ENCODE measurements at regions not wholly inside any gene's neighbourhood (a gene's known extent, or its start where the extent isn't known, plus 50 kb on each side); places are given as distances from the start of the nearest gene placed in this dataset.

DNA sequence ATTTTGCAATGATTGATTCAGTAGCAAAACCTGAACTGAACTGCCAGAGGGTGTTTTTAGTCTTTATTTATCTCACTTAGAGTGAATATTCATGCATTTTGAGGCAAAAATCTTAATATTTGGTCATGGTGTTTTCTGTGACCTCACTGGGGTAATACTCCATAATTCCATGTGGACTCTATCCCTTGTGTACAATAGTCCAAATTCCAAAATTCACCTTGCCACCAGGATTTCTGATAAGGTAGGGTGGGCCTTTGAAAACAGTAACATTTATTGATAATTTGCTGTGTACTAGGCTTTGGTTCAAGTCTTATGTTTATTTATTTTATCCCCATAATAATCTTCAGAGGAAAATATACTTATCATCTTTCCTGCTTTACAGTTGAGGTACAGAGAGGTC is 68.4 kb upstream of the PDE5A start:
- DNase-seq: no peak

- no peak for DNase-seq
These were observed 66.6 kb upstream of the PDE5A start for GRCh38 chr4:119695216-119695615.

GRCh38 chr4:119693126-119693525 is 64.5 kb upstream of the PDE5A start:
- no peak for DNase-seq

GRCh38 chr4:119692001-119692400 is 63.4 kb upstream of the PDE5A start:
- DNase-seq: no peak

GRCh38 chr4:119690871-119691270 is 62.3 kb upstream of the PDE5A start:
- no peak for DNase-seq

DNA sequence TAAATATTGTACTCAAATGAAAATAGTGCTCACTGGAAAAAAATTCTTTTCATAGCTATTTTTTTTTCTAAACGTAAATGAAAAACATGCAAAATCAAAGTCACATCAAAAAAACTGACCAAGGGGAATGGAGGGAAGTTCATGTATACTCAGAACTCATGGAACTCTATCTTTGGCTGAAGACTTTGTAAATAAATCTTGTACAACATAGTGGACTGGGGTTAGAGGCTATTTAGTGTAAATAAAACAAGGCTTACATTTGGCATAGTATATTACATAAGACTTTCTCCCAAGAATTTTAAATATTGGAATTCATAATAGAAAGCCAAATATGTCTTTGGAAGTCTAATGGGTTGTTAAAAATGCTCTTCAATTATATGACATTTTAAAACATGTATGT is 59.8 kb upstream of the PDE5A start:
- no peak for DNase-seq

GRCh38 chr4:119684463-119684862 is 55.9 kb upstream of the PDE5A start:
- DNase-seq: no peak

DNA sequence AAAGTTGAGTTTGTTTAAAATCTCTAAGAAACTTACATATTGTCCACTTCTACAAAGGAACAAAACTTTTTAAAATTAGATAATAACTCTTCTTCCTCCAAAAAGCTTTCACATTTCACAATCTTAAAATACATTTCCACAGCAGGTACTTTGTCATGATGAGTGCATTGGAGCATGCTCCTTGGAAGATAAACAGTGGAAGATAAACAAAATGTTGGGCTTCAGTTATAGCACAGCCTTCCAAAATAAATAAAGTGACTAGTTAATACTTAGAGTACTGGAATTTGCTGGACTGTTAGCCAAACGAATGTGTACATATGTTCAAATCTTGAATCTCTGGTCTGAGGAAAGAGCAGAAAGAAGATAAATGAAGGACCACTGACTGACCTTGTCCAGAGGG is 54.9 kb upstream of the PDE5A start:
- no peak for DNase-seq

DNA sequence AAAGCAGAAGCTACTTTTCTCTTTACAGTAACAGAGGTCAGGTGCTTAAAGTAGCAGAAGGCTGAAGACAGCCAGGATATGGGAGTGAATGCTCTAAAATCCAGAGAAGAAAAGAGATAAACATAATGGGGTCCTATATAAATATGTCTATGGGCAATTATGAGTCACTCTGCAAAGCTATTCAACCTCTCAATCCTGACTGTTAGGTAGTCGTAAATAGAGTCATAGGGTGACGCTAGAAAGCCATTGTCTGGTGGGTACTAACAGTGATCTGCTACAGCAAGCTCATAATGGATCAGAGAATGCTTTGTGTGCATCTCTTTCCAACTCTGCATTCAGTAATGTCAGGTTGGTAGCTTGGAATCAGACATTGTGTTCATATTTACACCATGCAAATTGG is 53.5 kb upstream of the PDE5A start:
- no peak for DNase-seq

GRCh38 chr4:119679251-119679650 is 50.6 kb upstream of the PDE5A start:
- no peak for DNase-seq

DNA sequence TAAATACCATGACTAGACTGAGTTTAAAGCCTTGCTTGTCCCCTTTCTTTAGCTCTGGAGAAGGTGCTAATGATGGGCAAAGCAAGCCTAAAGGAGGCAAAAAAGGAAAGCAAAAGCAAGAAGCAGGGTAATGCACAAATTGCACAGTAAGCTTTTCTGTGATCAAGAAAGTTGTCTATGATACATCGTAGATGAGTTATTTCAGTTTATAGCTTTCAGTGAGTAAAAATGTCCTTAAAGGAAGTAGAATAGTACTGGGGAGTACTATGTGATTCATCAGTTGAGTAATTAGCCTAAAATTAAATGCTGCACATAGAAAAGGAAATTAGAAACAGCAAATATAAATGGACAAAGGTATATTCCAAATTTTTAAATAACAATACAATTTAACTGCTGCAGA is 50.2 kb upstream of the PDE5A start:
- DNase-seq: no peak

Data from right forelimb (tissue), 1 donor.